ENCODE measurements at regions not wholly inside any gene's neighbourhood (a gene's known extent, or its start where the extent isn't known, plus 50 kb on each side); places are given as distances from the start of the nearest gene placed in this dataset.
"Not testable (repeated sequence)": the region's sequence is repeated elsewhere in the genome, so short reads cannot be mapped to it uniquely, and the experiment has no call there.

DNA sequence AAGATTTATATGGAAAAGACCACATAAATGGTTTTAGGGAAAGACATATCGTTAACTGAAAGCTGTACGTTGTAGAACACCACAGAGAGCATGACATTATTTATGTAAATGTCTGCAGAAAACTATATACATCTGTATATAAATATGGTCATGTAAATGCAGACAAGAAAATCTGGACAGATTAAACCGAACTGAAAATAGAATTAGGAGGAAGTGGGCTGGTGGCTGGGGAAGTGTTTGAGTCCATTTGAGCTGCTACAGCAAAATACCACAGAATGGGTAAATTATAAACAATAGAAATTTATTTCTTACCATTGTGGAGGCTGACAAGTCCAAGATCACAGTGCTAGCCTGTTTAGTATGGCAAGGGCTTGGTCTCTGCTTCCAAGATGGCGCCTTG, 56.3 kb upstream of the USP6NL start:
- DNase-seq (ENCODE audit: low spot score): no peak

DNA sequence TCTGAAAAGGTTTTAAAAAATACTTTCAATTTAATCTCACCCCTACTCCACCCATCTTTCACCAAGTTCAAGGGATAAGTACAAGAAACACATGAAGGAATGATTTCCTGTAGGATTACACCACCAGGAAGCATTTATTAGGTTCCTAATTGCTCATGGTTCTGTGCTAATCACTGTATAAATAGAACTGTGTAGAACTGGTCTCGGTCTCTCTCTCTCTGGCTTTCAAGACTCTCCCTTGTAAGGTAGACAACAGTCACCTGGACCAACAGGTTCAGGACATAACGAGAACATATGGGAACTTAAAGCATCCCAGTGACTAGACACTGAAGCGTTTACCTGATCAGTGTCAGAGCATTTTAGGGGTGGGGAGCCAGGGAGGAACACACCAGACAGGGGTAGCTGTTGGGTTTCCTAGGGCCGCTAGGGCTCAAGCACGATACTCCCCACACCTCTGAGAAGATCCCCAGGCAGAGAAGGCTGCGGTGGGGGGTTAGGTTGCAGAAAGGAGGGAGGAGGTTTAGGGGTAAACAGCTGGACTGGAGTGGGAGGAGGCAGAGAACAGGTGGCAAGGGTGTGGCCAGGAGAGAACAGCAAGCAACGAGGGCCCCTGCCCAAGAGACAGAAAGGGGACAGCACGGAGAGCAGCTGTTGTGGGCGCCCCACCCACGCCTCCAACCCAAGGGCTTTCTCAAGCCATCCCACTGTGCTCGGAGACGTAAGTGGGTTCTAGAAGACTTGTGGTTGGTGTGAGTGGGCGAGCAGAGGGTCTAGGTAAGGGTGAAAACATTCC, 52.5 kb upstream of the USP6NL start:
- no peak for DNase-seq (ENCODE audit: low spot score)

DNA sequence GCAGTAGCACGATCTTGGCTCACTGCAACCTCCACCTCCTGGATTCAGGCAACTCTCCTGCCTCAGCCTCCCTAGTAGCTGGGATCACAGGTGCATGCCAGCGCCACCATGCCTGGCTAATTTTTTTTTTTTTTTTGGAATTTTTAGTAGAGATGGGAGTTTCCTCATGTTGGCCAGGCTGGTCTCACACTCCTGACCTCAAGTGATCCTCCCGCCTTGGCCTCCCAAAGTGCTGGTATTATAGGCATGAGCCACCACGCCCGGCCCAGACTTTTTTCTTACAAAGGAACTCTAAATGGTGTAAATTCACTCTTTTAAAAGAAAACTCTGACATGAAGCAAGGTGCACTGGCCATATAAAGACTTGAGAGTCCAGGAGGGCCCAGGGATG, 51.7 kb upstream of the USP6NL start:
- DNase-seq (ENCODE audit: low spot score): not testable (repeated sequence)

DNA sequence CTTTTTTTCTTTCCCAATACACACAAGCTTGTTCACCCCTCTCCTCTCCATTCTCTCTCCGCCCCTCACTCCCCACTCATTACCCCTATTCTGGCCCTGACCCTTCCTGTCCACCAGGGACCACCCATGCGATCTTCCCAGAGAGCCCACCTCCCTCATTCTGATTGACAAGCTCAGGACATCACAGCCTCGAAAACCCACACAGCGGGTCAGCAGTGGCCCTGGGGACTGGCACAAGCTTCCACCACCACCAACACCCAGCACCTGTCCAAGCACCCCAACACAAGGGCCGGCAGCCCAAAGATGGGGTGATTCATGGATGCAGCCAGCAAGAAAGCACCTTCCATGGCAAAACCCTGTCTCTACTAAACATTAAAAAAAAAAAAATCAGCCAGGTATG, 50.0 kb upstream of the USP6NL start:
- no peak for DNase-seq (ENCODE audit: low spot score)
